GM23338 (cell line): ENCODE measurements at regions not wholly inside any gene's neighbourhood (a gene's known extent, or its start where the extent isn't known, plus 50 kb on each side); places are given as distances from the start of the nearest gene placed in this dataset.

Experiments used
- ATAC-seq: fragments of 200-7000 bp; cut with Tn5 transposase; 3 replicates; pipeline ENCODE4 v1.9.1; 2020
- DNase-seq: peaks from one replicate; pipeline ENCODE4 v3.0.0-alpha.2; 2015; ENCODE audit warnings: low spot score
- H2AFZ ChIP-seq: fragments of 200-600 bp; sonication (generic); 2 replicates; pipeline ENCODE4 v1.8.0; 2016; ENCODE audit warnings: antibody characterized with exemption, mild to moderate bottlenecking, moderate library complexity
- H3F3A ChIP-seq: fragments of 200-600 bp; sonication (generic); replicated peaks from 2 replicates; pipeline ENCODE4 v1.8.0; 2017; ENCODE audit warnings: antibody characterized with exemption, mixed run types, low read depth
- H3K27ac ChIP-seq: fragments of 200-600 bp; sonication (generic); 2 replicates; pipeline ENCODE4 v1.6.1; 2016; ENCODE audit warnings: low read depth
- H3K27me3 ChIP-seq: fragments of 200-600 bp; sonication (generic); 2 replicates; pipeline ENCODE4 v1.8.0; 2016; ENCODE audit warnings: mild to moderate bottlenecking, mixed run types, moderate library complexity; ENCODE audit not compliant: insufficient read depth
- H3K36me3 ChIP-seq: fragments of 200-600 bp; sonication (generic); 2 replicates; pipeline ENCODE4 v1.8.0; 2016; ENCODE audit warnings: mild to moderate bottlenecking; ENCODE audit not compliant: insufficient read depth
- H3K4me1 ChIP-seq: fragments of 200-600 bp; sonication (generic); 2 replicates; pipeline ENCODE4 v1.8.0; 2016; ENCODE audit warnings: mild to moderate bottlenecking, moderate library complexity; ENCODE audit not compliant: insufficient read depth
- H3K4me2 ChIP-seq: fragments of 200-600 bp; sonication (generic); 2 replicates; pipeline ENCODE4 v1.7.1; 2017; ENCODE audit warnings: mixed run types
- H3K4me3 ChIP-seq: fragments of 200-600 bp; sonication (generic); 2 replicates; pipeline ENCODE4 v1.6.1; 2016; ENCODE audit warnings: mixed run types
- H3K79me2 ChIP-seq: fragments of 200-600 bp; sonication (generic); replicated peaks from 2 replicates; pipeline ENCODE4 v1.8.0; 2017; ENCODE audit warnings: mild to moderate bottlenecking; ENCODE audit not compliant: insufficient read depth
- H3K9me2 ChIP-seq: fragments of 200-600 bp; sonication (generic); 2 replicates; pipeline ENCODE4 v1.8.0; 2017; ENCODE audit not compliant: insufficient read depth
- H4K20me1 ChIP-seq: fragments of 200-600 bp; sonication (generic); replicated peaks from 2 replicates; pipeline ENCODE4 v1.8.0; 2017; ENCODE audit warnings: mild to moderate bottlenecking; ENCODE audit not compliant: insufficient read depth
- H3K27ac Mint-ChIP-seq: 2 replicates; pipeline ENCODE4 v1.8.0; 2020; ENCODE audit warnings: inconsistent platforms, mild to moderate bottlenecking, moderate library complexity, mixed read lengths
- H3K27me3 Mint-ChIP-seq: 3 replicates; pipeline ENCODE4 v1.8.0; 2022; ENCODE audit warnings: low read depth, mild to moderate bottlenecking, moderate library complexity, mixed read lengths, inconsistent platforms; ENCODE audit not compliant: insufficient read depth, poor library complexity
- H3K36me3 Mint-ChIP-seq: 3 replicates; pipeline ENCODE4 v1.8.0; 2021; ENCODE audit warnings: low read depth, mild to moderate bottlenecking, inconsistent platforms, moderate library complexity, mixed read lengths
- H3K4me1 Mint-ChIP-seq: 3 replicates; pipeline ENCODE4 v1.8.0; 2020; ENCODE audit warnings: mild to moderate bottlenecking, inconsistent platforms, mixed read lengths
- H3K4me3 Mint-ChIP-seq: 3 replicates; pipeline ENCODE4 v1.8.0; 2021; ENCODE audit warnings: moderate library complexity, mild to moderate bottlenecking, inconsistent platforms, mixed read lengths
- H3K9me3 Mint-ChIP-seq: 3 replicates; pipeline ENCODE4 v1.8.0; 2020; ENCODE audit warnings: moderate library complexity, mild to moderate bottlenecking, inconsistent platforms, mixed read lengths
- CREB1 ChIP-seq: fragments of 250-450 bp; sonication (Bioruptor Pico); IDR thresholded peaks from 2 replicates; pipeline ENCODE4 v1.5.0; 2020; ENCODE audit warnings: low read depth, mild to moderate bottlenecking, moderate library complexity
- EZH2phosphoT487 ChIP-seq: fragments of 200-600 bp; sonication (generic); IDR thresholded peaks from one replicate; pipeline ENCODE4 v1.8.1; 2018; ENCODE audit warnings: antibody characterized with exemption; ENCODE audit not compliant: unreplicated experiment
- JUNB ChIP-seq: IDR thresholded peaks from one replicate; pipeline ENCODE4 v1.6.1; 2016; ENCODE audit warnings: antibody characterized with exemption; ENCODE audit not compliant: unreplicated experiment
- NANOG ChIP-seq: IDR thresholded peaks from 2 replicates; pipeline ENCODE4 v1.6.1; 2016; ENCODE audit warnings: antibody characterized with exemption, borderline replicate concordance
- POLR2AphosphoS5 ChIP-seq: IDR thresholded peaks from 2 replicates; pipeline ENCODE4 v1.6.1; 2016; ENCODE audit warnings: antibody characterized with exemption, low read depth
- REST ChIP-seq: IDR thresholded peaks from one replicate; pipeline ENCODE4 v1.6.1; 2018; ENCODE audit warnings: antibody characterized with exemption; ENCODE audit not compliant: unreplicated experiment
- STAT1 ChIP-seq: IDR thresholded peaks from one replicate; pipeline ENCODE4 v1.6.1; 2016; ENCODE audit warnings: antibody characterized with exemption; ENCODE audit not compliant: unreplicated experiment
- ZNF331 ChIP-seq: fragments of 250-450 bp; sonication (Bioruptor Pico); IDR thresholded peaks from 2 replicates; pipeline ENCODE4 v1.5.0; 2020; ENCODE audit warnings: low read depth, mild to moderate bottlenecking, moderate library complexity
- TF ChIP-seq, protein P1 (sequence below): fragments of 250-450 bp; sonication (Bioruptor Pico); IDR thresholded peaks from 2 replicates; pipeline ENCODE4 v1.5.0; 2020; ENCODE audit warnings: mild to moderate bottlenecking, moderate library complexity
- TF ChIP-seq, protein P2 (sequence below): IDR thresholded peaks from 2 replicates; pipeline ENCODE4 v1.6.1; 2016; ENCODE audit warnings: antibody characterized with exemption
- TF ChIP-seq, protein P3 (sequence below), 2 experiments: fragments of 200-600 bp in 1 of 2; sonication (generic) in 1 of 2; conservative IDR thresholded peaks; 2 replicates each; pipeline versions ENCODE4 v1.5.1 to v1.6.1; 2016 to 2017; ENCODE audit warnings: antibody characterized with exemption in 2 of 2, low read depth in 2 of 2, mild to moderate bottlenecking in 2 of 2, moderate library complexity in 1 of 2

DNA sequence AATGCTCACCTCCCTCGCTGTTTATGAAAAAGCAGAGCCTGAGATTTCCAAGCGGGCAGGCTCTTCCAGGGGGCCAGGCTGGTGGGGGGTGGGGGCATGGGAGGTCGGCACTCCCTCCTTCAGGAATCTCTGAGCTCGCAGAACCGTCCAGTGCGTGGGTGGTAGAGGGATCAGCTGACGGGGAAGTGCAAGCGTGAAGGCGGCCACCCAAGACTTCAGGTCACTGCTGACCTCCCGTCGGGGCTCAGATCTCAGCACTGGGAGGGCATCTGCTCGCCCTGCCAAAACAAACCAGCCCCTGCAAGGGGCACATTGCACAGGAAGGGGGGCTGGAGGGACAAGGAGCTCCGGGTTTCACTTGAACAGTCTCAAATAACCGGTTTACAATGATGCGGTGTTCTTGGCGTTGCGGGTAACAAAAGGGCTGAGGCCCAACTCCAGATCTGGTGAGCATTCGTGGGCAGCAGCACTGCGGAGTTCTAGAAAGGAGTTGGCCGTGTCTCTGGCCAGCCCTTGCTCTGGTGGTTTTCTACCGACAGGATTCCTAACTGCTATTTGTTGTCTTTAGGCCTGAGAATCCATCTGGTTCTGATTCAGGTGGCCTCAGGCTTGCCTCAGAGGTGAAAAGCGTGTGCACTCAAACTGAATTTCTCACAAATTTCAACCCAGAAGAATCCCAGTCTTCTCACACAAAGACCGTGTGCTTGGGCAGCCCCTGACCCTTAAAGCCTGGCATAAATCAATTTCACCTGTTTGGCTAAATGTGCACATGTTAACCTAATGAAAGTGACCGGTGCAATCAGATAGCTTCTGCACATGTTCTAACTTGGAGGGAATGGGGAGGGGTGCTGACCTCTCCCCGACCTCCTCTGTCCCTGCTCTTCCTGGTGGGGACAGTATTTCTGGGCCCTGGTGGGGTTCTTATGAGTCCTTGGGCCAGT, 191.6 kb downstream of the MYLK4 start (continued):
- TF ChIP-seq, protein P1, sequence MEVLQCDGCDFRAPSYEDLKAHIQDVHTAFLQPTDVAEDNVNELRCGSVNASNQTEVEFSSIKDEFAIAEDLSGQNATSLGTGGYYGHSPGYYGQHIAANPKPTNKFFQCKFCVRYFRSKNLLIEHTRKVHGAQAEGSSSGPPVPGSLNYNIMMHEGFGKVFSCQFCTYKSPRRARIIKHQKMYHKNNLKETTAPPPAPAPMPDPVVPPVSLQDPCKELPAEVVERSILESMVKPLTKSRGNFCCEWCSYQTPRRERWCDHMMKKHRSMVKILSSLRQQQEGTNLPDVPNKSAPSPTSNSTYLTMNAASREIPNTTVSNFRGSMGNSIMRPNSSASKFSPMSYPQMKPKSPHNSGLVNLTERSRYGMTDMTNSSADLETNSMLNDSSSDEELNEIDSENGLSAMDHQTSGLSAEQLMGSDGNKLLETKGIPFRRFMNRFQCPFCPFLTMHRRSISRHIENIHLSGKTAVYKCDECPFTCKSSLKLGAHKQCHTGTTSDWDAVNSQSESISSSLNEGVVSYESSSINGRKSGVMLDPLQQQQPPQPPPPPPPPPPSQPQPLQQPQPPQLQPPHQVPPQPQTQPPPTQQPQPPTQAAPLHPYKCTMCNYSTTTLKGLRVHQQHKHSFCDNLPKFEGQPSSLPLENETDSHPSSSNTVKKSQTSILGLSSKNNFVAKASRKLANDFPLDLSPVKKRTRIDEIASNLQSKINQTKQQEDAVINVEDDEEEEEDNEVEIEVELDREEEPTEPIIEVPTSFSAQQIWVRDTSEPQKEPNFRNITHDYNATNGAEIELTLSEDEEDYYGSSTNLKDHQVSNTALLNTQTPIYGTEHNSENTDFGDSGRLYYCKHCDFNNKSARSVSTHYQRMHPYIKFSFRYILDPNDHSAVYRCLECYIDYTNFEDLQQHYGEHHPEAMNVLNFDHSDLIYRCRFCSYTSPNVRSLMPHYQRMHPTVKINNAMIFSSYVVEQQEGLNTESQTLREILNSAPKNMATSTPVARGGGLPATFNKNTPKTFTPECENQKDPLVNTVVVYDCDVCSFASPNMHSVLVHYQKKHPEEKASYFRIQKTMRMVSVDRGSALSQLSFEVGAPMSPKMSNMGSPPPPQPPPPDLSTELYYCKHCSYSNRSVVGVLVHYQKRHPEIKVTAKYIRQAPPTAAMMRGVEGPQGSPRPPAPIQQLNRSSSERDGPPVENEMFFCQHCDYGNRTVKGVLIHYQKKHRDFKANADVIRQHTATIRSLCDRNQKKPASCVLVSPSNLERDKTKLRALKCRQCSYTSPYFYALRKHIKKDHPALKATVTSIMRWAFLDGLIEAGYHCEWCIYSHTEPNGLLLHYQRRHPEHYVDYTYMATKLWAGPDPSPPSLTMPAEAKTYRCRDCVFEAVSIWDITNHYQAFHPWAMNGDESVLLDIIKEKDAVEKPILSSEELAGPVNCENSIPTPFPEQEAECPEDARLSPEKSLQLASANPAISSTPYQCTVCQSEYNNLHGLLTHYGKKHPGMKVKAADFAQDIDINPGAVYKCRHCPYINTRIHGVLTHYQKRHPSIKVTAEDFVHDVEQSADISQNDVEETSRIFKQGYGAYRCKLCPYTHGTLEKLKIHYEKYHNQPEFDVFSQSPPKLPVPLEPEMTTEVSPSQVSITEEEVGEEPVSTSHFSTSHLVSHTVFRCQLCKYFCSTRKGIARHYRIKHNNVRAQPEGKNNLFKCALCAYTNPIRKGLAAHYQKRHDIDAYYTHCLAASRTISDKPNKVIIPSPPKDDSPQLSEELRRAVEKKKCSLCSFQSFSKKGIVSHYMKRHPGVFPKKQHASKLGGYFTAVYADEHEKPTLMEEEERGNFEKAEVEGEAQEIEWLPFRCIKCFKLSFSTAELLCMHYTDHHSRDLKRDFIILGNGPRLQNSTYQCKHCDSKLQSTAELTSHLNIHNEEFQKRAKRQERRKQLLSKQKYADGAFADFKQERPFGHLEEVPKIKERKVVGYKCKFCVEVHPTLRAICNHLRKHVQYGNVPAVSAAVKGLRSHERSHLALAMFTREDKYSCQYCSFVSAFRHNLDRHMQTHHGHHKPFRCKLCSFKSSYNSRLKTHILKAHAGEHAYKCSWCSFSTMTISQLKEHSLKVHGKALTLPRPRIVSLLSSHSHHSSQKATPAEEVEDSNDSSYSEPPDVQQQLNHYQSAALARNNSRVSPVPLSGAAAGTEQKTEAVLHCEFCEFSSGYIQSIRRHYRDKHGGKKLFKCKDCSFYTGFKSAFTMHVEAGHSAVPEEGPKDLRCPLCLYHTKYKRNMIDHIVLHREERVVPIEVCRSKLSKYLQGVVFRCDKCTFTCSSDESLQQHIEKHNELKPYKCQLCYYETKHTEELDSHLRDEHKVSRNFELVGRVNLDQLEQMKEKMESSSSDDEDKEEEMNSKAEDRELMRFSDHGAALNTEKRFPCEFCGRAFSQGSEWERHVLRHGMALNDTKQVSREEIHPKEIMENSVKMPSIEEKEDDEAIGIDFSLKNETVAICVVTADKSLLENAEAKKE = no peak

DNA sequence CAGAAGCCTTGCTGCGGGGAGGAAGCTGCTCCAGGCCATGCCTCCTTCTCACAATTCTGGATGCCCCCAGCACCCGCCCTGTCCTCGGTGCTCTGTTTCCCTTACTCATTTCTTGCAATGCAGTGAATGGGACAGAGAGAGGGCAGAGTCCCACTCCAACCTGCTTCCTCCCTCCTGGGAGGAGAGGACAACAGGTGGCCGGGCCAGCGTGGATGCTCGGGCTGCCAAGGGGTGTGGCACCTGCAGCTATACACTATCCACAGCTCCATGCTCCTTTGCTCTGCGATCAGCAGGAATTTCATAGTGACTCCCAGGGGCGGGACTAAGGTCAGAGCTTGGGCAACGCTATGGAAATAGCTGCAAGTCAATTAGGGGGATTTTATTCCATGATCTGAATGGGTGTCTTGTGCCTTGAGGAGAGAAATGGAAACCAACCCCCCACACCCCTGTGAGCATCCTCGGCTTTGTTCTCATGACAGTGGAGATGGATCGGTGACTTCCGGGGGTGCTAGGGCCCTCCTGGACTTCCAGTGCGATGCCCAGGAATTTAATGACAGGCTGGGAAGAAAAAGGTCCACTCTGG, 192.5 kb downstream of the MYLK4 start:
- Histone ChIP-seq H3K27me3 (no peaks in the 10 kb centered on the region), H3K9me2 (no peaks in the 10 kb centered on the region), H3F3A (no peaks in the 10 kb centered on the region), H2AFZ (no peak overlapping the region), H3K36me3 (no peaks in the 10 kb centered on the region), H4K20me1 (no peaks in the 10 kb centered on the region), H3K27ac (no peak overlapping the region), H3K4me2 (no peak overlapping the region), H3K79me2 (no peaks in the 10 kb centered on the region), H3K4me3 (no peak overlapping the region), H3K4me1 (no peaks in the 10 kb centered on the region)
- Mint-ChIP-seq H3K9me3 (no peaks in the 10 kb centered on the region), H3K27me3 (peaks cover 6% of the 10 kb centered on the region), H3K4me3 (no peak overlapping the region), H3K36me3 (no peaks in the 10 kb centered on the region), H3K4me1 (peaks cover 20% of the 10 kb centered on the region), H3K27ac (no peak overlapping the region)
- ATAC-seq (no peak), DNase-seq (no peak)
- TF ChIP-seq EZH2phosphoT487 (no peak), STAT1 (no peak), CREB1 (CRISPR knock-in tag) (no peak), NANOG (no peak), POLR2AphosphoS5 (no peak), ZNF331 (CRISPR knock-in tag) (no peak), REST (no peak), JUNB (no peak)
- TF ChIP-seq, protein P2, sequence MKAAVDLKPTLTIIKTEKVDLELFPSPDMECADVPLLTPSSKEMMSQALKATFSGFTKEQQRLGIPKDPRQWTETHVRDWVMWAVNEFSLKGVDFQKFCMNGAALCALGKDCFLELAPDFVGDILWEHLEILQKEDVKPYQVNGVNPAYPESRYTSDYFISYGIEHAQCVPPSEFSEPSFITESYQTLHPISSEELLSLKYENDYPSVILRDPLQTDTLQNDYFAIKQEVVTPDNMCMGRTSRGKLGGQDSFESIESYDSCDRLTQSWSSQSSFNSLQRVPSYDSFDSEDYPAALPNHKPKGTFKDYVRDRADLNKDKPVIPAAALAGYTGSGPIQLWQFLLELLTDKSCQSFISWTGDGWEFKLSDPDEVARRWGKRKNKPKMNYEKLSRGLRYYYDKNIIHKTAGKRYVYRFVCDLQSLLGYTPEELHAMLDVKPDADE = no peak
- TF ChIP-seq, protein P3, sequence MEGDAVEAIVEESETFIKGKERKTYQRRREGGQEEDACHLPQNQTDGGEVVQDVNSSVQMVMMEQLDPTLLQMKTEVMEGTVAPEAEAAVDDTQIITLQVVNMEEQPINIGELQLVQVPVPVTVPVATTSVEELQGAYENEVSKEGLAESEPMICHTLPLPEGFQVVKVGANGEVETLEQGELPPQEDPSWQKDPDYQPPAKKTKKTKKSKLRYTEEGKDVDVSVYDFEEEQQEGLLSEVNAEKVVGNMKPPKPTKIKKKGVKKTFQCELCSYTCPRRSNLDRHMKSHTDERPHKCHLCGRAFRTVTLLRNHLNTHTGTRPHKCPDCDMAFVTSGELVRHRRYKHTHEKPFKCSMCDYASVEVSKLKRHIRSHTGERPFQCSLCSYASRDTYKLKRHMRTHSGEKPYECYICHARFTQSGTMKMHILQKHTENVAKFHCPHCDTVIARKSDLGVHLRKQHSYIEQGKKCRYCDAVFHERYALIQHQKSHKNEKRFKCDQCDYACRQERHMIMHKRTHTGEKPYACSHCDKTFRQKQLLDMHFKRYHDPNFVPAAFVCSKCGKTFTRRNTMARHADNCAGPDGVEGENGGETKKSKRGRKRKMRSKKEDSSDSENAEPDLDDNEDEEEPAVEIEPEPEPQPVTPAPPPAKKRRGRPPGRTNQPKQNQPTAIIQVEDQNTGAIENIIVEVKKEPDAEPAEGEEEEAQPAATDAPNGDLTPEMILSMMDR (conservative IDR thresholded peaks at IDR 0.05; ENCODE audit: low read depth in 2 of 2) = no peak
